Inflammatory macrophage treated with lipopolysaccharide for 1 hour (primary cell): ENCODE measurements at regions not wholly inside any gene's neighbourhood (a gene's known extent, or its start where the extent isn't known, plus 50 kb on each side); places are given as distances from the start of the nearest gene placed in this dataset.

Source experiments
- DNase-seq, 2 donors: peaks; one replicate each; pipeline ENCODE4 v3.0.0-alpha.2; 2020 to 2022

DNA sequence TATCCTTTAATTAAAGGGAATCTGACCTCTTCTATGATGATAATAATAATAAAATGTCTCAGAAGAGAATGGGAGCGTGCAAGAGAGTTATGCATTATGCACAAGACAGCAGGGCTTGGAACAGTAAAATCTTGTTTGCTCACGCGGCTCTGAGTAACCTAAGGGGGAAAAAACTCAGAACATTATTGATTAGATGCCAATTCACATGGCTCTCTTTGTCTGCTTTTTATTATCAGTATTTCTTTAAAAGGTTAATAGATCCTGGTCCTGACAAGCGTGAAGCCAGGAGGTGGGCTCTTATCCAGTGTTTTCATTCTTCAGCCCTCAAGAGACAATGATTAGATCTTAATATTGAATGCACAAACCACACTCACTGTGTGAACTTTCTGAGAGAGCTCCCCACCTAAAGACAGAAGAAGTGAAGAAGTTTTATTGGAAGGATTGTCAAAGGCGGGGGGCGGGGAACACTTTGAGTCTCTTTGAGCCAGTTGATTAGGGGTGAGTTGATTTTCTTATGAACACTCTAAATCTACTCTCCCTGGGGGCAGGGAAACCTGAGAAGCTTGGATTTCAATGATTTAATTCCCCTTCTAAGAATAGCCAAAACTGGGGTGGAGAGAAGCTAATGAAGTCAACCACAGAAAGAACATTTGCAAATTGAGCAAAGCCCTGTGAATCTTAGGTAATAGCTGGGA, 127.5 kb upstream of the CTAGE1 start:
- no peak for DNase-seq

DNA sequence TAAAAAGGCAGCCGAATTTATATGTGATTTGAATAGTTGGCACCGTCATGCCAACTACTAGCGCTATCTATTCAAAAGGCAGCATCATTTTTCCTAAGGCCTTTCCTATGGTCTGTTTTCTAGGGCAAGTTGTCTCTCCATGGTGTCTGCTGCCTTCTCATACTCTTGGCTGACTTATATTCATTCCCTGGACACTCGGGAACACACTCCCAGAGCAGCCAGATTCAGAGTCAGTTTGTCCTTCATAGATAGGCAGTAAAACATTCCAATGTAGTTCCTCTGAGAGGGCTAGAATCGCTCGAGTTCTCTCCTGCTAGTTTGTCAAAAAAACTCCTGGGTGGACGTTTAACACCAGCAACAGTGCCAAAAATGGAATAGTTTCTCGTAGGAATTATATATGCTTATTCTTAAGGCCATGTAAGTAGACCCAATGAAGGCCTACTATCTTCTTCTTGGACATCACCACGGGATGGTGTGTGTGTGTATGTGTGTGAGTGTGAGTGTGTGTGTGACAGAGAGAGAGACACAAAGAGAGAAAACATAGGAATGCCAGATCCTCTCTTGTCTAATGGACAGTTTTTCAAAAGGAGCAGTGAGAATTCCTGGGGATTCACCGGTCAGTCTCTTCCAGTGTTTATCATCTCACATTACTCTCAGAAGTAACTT, 129.3 kb upstream of the CTAGE1 start:
- no peak for DNase-seq

DNA sequence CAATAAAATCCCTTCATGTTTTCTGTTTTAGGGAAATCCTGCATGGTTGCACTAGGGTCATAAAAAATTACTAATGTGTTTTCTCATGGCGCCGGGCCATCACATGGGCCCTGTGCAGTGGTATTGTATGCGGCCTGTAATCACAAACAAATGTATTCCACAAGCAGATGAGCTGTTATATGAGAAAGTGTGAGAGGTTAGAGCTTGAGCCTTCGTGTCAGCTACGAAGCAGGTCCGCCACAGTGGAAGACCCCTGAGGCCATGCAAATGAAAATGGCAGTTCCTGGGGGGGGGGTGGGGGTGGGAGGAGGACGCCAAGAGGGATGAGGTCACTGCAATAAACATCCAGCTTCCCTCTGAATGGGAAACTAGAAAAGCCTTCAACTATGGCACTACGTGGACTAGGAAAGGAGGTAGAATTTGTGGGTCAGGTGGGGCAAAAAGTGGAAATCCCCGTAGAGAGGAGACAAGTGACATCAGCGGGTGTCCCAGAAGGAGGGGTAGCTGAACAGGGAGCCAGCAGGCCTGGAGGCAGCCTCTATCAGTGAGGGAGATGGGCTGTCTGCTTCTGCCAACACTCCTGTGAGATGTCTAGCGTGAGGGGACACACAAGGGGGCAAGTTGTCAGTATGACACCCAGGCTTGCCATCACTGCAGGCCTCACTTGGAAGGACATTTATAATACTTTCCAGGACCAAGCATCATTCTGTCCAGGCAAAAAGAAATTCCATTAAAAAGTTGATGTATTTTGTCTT, 130.3 kb upstream of the CTAGE1 start:
- no peak for DNase-seq

DNA sequence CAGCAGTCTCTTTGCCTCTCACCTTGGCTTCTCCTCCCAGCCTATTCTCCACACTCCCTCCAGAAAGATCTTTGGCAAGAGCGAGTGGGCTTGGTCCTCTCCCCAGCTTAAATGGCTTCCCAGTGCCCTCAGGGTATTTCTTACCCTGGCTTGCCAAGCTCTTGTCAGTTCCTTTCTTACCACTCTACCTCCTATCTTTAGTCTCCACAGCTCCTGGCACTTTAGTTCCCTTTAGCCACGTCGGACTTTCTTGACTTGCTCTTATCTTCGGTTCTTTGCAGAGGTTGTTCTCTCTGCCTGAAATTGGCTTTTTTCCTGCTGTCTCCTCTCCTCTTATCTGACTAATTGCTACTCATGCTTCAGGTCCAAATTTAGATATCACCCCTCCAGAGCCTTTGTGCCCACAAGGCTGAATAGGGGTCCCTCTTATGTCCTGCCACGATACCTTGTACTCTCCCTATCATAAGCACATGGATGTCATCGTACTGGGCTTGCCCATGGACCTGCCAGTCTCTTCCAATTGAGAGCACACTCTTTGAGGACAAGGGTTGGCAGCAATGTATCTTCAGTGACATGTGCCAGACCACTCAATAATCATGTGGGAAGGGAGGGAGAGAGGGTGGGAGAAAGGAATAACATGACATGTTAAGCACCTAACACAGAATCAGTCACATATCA, 131.7 kb upstream of the CTAGE1 start:
- DNase-seq = no peak

DNA sequence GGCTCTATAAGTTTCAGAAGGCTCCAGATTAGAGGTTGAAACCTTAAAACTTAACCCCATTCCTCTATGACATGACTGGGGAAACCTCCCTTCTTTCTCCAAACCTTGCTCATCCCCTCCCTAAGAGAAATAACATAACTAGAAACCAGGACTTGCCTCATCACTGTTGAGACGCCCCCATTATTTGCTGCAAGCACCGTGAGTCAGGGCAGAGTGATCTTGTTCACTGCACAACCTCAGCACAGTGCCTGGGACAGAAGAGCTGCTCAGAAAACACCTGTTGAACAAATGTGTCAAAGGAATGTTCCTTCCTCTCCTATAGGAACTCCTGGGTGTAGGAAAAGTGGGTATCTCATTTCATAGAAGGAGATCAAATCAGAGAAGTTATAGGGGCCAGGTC, 132.7 kb upstream of the CTAGE1 start:
- DNase-seq = no peak

DNA sequence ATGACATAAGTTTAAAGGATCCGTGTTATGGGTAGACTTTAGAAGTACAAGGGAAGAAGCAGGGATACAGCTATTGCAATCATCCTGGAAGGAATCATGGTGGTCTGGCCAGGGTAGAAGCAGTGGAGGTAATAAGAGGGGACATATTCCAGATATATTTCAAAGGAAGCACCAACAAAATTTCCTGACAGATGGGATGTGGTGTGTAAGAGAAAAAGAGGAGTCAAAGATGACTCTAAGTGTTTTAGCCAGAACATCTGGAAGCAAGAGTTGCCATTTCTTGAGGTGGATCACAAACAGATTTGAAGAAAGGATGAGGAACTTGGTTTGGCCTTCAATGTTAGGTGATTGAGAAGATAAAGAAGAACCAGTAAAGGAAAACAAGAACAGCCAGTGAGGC, 133.1 kb upstream of the CTAGE1 start:
- DNase-seq = no peak

DNA sequence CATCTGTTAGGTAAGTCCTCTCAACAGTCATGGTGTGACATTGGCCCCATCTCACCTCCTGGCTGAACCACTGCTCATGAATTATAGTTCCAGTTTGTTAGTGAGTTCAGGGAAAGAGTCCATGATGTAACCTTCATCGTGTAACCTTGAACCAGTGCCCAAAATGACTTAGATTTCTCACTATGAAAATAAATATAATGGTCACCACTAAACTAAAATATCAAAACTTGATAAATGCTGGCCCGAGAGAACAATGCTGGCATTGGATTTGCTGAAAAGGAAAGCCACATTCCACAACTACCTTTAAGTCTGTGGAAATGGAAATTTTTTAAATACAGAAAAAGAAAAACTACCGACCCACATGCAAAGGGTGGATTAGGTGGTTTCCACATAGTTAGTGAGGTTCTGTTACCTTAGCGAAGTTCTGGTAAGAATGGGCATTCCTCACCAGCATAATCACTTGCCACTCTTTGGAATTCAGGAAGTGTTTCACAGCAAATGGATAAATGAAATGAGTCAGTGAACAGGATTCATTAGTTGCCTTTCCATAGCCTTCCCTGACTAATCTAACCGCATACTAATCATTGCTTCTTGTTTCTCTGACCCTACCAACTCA, 133.9 kb upstream of the CTAGE1 start:
- no peak for DNase-seq

DNA sequence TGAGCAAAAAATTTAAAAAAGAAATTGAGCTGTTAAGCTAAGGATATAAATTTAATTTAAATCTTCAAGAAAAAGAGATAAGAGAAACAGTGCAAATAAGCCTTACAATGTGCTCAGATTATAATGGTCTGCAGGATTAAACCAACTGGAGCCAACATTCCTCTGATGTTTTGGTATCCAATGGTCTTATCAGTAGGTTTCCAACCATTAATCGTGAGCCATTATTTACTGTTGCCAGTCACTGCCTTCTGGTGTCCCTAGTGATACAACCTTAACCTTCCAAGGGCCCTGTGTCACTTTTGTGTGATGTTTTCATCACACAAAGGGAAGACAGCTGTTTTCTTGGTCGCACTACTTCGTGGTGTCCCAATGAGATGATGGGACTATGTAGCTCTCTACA, 134.5 kb upstream of the CTAGE1 start:
- DNase-seq = no peak

DNA sequence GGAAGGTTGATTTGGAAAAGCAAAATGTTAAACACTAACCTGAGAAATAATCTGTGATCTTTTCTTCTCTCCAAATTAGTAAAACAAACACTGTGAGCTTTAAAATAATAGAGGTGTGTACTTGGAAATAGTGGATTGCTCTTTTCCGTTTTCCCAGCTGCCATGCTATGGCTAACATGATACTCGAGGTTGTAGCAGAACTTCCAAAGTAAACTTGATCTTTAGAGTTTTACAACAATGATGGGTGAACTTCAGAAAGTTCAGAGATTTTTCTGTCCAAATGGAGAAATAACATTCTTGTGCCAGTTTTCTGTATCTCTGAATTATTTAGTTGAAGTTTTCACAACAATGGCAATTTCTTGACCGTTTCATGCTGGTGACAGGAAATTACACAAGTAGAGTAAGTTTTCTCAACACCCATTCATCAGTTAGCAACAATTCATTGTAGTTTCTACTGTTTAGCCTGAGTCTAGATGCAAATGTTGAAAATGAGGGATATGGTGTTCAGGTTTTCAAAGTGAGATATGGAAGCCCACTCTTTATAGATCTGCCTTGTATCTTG, 135.3 kb upstream of the CTAGE1 start:
- no peak for DNase-seq

DNA sequence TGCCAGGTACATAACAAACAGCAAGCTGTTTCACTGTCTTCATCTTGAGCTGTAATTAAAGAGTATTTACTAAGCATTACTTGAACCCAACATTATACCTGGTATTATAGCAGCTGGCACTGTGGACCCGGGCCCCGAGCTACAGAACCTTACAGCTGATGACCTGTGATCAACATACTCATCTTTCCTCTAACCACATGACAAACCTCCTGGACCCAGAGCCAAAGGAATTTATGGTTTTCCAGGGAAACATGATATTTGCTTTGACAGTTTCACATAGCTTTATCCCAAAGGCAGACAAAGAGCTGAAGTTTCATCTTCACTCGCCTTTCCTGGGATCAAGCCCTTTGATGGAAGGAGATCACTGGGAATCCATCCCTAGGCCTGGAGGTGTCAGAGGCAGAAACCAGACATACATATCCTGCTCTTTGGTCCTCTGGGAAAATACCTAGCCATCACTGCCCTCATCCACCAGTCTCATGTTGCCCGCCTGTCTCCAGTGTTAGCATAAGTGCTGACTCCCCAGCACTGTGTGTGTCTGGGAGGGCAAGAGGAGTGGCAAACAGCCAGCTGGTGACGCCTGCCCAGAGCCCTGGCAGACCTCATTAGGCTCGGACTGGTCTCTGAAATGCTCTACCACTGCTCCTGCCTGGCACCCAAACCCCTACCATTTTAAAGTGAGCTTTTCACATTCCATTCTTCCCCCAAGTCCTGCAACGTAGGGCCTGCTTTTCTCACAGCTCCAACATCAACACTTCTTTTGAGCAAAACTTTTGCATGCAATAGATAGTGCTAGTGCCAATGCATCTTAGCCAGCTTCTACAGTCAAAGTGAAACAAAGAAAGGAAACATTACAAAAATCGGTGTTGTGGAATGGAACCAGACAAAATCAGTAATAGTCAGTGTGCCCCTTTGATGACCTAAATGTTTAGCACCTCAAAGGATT, 138.8 kb upstream of the CTAGE1 start:
- no peak for DNase-seq

DNA sequence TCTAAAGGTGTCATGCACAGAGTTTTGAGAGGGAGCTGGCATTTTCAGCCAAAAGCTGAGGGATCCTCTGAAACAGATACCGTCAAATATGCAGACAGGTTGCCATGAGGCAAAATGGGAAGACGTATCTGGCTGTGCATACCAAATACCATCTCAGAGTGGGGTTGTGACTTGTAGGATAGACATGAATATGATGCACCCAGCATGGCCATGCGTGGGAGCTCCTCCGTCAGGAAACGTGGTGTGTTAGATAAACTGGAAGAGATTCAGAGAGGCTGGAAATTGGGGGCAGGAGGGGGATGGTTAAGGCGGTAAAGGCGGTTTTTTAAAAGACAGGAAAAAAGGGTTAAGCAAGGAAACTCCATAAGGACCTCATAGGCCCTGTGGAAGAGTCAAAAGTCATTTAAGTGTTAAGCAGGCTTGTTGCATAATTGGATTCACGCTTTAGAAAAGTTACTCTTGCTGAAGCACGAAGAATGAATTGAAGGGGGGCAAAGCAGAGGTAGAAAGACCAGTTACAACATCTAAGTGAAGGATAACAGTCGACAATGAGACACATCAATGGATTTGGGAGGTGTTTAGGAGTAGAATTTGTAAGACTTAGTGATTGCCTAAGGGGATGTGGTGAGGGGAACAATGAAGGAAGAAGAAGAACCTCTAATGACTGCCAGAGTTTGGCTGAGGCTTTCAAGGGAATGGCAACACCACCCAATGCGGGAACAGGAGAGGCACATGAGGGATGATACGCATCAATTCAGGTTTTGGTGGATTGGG, 139.6 kb upstream of the CTAGE1 start:
- no peak for DNase-seq

DNA sequence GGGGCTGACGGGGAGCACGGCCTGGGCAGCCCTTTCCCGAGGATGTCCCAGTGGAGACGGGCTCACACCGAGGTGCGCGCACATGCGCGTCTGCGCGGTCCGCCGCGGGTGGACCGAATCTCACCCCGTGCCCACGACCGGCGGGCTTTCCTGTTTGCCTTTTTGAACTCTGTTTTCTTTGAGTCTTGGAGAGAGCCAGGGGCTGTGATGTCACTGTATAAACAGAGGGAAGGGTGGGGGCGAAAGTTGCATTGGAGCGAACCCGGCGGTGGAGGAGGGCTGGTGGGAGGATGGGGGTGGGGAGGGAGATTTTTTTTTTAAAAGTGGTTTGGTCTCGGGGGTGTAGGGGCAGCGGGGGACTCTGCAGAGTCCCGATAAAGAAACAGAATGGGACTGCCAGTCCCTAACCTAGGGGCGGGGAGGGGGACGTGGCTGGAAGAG, 141.2 kb upstream of the CTAGE1 start:
- no peak for DNase-seq

DNA sequence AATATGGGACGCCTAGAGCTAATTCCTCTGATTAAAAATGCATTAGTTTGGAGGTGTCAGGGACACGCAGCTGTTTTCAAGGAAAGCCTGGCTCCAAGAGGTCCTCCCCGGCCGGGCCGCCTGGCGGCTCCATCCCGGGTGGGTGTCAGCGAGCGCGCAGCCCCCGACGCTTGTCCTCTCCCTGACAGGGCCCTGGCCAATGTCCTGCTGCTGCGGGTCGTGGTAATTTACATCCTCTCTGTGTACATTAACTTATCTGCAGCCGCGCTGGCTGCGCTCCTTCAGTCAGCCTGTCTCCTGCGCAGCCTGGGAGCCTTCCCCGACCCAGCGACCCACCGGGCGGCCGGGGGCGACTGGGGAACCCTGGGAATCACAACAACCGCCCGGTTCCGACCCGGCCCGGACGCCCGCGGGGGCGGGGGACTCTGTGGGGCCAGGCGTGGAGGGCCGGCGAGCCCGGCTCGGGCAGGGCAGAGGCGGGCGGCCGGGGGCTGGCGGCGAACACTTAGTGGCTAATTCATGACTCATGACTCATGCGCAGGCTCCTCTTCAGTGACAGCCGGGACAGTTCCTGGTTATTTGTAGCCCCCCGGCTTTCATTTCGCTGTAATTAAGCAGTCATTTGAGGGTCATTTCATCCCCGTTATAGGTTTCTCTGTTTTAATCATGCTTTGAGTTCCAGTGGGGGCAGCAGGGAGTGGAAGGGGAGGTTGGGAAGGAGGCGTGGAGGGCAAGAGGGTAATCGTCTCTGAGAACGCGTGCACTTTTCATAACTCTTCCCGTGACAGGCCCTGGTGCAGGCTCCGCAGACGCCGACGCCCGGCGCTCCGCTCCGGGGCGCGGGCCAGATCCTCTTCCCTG, 141.9 kb upstream of the CTAGE1 start:
- DNase-seq = no peak

DNA sequence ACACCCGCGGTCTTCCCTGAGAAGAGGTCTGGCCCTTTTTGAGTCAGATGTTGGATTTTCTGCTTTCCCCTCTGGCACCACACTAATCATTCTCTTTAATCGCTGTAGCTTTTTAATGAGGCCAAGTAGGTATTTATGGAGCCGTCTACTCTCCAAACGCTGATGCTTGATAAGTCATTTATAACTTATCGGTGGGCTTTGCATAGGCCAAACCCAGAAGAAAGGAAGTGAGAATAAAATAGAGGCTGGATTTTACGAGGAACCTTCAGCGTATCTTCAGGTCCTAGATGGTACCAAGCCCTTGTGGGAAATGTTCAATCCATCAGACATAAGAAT, 142.5 kb upstream of the CTAGE1 start:
- no peak for DNase-seq

DNA sequence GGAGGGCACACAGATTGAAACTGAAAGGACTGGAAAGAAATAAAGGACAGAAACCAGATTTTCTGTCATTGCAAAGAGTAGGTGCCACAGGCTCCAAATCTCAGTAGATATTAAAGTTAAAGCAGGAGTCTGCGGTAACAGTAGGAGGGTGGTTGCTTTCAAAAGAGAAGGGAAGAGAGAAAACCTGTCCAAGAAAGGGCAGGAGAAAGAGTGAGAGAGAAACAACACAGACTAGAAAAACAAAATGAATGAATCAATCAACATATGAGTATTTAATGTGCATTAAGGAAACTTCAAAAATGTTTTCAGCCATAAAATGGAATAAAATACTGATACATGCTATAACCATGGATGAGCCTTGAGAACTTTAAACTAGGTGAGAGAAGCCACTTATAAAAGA, 143.1 kb upstream of the CTAGE1 start:
- DNase-seq = no peak

DNA sequence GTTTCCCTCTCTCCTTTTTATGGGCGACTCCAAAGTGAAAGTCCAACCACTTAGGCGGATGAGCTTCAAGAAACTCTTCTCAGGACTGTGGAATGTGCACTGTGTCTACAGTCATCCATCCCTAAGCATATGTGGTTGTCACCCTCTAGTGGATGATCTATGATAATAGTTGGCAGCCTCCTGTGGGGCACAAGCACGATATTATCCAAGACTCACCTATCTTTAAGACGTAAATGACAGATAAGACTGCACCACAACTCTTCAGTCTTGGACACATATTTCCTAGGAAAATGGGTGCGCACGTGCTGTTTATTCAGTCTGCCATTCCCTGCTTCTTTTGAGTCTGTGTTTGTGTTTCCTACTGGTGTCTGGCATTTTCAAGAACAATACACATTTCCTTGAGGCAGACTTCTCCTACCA, 145.5 kb upstream of the CTAGE1 start:
- peak in 1 of 2 donors; percentile 43 for DNase-seq

DNA sequence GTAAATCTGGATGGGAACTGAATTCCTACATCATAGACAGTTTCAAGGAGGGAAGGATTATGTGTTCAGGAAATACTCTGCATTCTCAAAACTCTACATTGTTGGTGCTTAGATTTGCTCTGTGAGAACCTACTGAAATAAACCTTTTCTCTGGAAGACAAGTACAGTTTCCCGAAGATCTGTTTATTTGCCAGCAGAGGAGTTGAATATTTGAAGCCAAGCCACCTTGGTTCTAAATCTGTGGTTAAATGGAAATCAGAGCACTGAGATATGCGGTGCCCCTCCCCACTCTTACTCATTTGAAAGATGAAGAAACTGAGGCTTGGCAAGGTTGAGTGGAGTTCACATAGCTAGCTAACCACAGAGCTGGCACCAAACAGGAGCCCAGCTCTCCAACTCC, 146.3 kb upstream of the CTAGE1 start:
- no peak for DNase-seq

DNA sequence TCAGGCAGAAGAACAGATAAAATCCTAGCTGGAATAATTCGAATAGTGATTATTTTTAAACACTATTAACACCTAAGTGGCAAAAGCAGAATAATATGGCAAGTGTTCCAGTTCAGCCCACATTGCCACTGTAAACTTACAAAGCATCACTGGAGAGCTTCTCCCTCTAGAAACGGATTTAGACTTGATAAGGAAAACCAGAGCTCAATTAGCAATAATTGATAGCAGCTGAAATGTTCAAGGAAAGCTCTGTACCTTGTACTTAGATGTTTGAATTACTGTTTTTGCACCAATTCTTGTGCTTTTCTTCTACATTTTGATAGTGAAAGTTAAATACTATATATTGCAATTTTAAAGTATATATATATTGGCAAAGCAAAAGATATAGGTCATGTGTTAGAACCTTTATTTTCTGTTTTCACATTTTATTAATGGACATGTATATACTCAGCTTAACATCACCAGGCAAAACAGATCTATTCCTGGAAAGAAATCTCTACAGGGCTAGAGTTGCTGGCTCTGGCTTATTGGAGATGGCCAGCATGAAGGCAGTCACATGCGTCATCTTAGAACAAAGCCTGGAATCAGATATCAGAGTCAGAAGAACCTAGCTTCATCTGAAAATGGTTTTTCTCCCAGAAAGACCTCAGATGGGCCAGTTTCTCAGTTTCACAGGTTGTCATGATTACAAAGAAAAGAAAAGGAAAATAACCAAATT, 149.1 kb upstream of the CTAGE1 start:
- DNase-seq = no peak

DNA sequence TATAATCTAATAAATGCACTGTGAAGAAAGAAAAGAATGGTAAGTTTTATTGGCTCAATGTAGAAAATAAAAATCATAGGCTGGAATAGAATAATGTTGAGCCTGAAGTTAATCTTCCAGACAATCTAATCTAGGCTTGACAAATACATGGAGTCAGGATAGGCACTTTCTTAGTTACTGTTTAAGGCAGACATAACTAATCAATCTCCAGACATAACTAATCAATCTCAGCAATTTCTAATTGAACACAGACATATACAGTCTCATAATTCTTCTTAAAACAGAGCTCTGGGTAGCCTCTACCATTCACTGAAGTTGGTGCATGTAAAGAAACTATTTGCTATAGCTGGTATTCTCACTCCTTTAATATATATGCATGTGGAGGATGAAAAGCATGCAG, 150.1 kb upstream of the CTAGE1 start:
- DNase-seq = no peak
